Vagina (tissue), 2 donors: ENCODE measurements at regions not wholly inside any gene's neighbourhood (a gene's known extent, or its start where the extent isn't known, plus 50 kb on each side); places are given as distances from the start of the nearest gene placed in this dataset.

Source experiments
- CTCF ChIP-seq, 3 experiments: fragments of 450-650 bp in 2 of 3; fragments of 200-600 bp in 1 of 3; sonication (generic) in 1 of 3; IDR thresholded peaks; one replicate each; pipeline ENCODE4 v1.5.1; 2017 to 2019; ENCODE audit warnings: antibody characterized with exemption in 3 of 3, mild to moderate bottlenecking in 2 of 3, moderate library complexity in 2 of 3
- POLR2A ChIP-seq, 2 donors: fragments of 450-650 bp; IDR thresholded peaks; one replicate each; pipeline ENCODE4 v1.6.1; 2017; ENCODE audit warnings: antibody characterized with exemption in 2 of 2, mild to moderate bottlenecking in 2 of 2, moderate library complexity in 2 of 2
- POLR2AphosphoS5 ChIP-seq, 2 donors: sonication (generic); formaldehyde crosslinking; IDR thresholded peaks; one replicate each; pipeline ENCODE4 v1.9.0; 2017; ENCODE audit warnings: antibody characterized with exemption in 2 of 2, mild to moderate bottlenecking in 2 of 2, low read depth in 1 of 2; ENCODE audit not compliant: insufficient read depth in 1 of 2

GRCh38 chr6:155505608-155505989, 50.0 kb upstream of the NOX3 start:
- TF ChIP-seq CTCF (IDR thresholded peaks at IDR 0.05) (no peak), POLR2AphosphoS5 (IDR thresholded peaks at IDR 0.05; ENCODE audit: insufficient read depth in 1 of 2, low read depth in 1 of 2) (no peak), POLR2A (IDR thresholded peaks at IDR 0.05) (no peak)
